T-helper 1 cell treated with Interleukin-12 subunit alpha and Interleukin-12 subunit beta and Interleukin-4 antibody, amounts not matched to agents 30 μg/mL and 1 μg/mL, for 36 hours (primary cell): ENCODE measurements at regions not wholly inside any gene's neighbourhood (a gene's known extent, or its start where the extent isn't known, plus 50 kb on each side); places are given as distances from the start of the nearest gene placed in this dataset.

Experiments used
- H3K27ac Mint-ChIP-seq: one replicate; pipeline ENCODE4 v1.8.0; 2021; ENCODE audit warnings: mild to moderate bottlenecking, mixed read lengths
- H3K27me3 Mint-ChIP-seq: one replicate; pipeline ENCODE4 v1.8.0; 2021; ENCODE audit warnings: low read depth, mixed read lengths
- H3K36me3 Mint-ChIP-seq: one replicate; pipeline ENCODE4 v1.8.0; 2021; ENCODE audit warnings: low read depth, mixed read lengths
- H3K4me1 Mint-ChIP-seq: one replicate; pipeline ENCODE4 v1.8.0; 2021; ENCODE audit warnings: low read depth, mixed read lengths
- H3K4me3 Mint-ChIP-seq: one replicate; pipeline ENCODE4 v1.8.0; 2021; ENCODE audit warnings: mild to moderate bottlenecking, moderate library complexity, mixed read lengths
- H3K9me3 Mint-ChIP-seq: one replicate; pipeline ENCODE4 v1.8.0; 2021; ENCODE audit warnings: mixed read lengths

DNA sequence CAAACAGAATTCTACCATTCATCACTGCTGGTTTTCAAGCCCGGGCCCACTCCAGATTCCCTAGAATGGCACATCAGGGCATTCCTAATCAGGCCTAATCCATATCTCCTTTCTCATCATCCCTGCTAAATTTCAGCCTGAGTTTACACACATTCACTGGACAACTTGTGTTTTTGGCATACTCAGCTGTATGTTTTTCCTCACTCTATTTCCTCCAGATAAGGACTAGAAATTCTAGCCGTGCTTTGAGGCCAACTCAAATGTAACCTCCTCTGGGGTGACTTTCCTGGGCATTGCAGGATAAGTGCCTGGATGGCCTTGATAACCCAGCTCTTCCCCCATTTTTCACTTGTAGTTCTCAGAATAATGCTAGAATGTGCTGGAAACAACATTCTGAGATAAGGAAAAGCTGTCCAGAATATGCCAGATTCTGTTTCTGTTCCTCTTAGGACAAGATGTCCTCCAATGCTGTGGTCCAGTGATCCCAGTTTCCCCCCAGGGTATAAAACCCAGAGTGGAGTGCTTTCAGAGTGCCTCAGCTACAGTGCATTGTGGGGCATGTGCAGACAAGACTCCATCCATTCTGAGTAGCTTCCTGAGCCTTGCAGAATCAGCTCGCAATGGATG, 66.9 kb upstream of the CLDN10 start:
- Mint-ChIP-seq H3K27me3 (no peaks in the 10 kb centered on the region), H3K4me3 (no peak overlapping the region), H3K9me3 (peaks cover 8% of the 10 kb centered on the region), H3K36me3 (no peaks in the 10 kb centered on the region), H3K27ac (no peak overlapping the region), H3K4me1 (no peaks in the 10 kb centered on the region)

DNA sequence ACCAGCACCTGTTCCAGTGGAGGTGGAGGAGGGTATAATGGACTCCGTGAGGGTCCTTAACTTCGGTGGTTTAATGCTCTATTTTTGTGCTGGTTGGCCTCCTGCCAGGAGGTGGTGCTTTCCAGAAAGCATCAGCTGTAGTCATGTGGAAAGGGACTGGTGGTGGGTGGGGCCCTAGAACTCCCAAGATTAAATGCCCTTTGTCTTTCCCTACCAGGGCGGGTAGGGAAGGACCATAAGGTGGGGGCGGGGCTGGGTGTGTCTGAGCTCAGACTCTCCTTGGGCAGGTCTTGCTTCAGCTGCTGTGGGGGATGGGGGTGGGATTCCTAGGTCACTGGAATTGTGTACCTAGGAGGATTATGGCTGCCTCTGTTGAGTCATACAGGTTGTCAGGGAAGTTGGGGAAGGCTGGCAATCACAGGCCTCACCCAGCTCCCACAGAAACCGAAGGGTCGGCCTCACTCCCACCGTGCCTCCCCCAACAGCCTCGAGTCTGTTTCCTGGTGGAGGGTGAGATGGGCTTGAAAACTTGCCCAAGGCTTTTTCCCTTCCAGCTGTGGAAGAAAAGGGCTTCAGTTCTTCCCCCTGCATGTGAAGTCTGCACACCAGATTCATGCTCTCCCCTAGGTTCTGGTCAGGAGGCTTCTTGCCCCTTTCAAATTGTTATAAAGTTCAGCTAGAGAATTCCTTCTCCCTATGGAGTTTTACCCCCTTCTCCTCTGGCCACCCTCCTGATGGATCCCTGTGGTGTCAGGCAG, 60.3 kb upstream of the CLDN10 start:
- no peaks in the 10 kb centered on the region for H3K4me1 Mint-ChIP-seq
- no peaks in the 10 kb centered on the region for H3K36me3 Mint-ChIP-seq
- no peak overlapping the region for H3K4me3 Mint-ChIP-seq
- H3K27me3 Mint-ChIP-seq, result no peaks in the 10 kb centered on the region
- no peak overlapping the region for H3K27ac Mint-ChIP-seq
- peaks cover 9% of the 10 kb centered on the region for H3K9me3 Mint-ChIP-seq

DNA sequence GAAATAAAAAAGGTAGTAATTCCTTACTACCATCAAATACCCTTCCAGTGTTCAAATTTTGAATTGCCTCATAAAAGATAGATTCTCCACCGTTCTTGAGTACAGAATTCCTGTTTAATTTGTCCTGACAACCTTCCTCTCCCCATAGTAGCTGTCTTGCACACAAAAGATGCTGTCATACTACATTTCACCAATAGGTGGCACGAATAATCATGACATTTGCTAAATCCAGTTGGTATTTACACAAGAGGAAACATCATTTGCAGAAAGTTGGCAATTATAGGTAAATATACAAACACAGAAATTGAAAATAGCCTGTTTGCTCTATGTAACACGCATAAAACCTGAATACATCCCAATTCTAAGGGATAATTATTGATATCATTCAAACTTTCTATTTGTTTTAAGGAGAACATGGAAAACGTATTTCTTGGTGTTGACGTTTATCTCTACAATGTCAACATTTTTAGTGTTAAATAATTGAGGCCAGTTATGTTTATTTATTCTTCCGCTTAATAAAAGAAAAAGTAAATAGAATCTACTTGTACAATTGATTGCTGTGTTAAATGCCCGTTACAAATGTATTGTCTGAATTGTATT, 58.3 kb upstream of the CLDN10 start:
- H3K27me3 Mint-ChIP-seq, result no peaks in the 10 kb centered on the region
- H3K4me3 Mint-ChIP-seq, result no peak overlapping the region
- H3K4me1 Mint-ChIP-seq, result no peaks in the 10 kb centered on the region
- H3K27ac Mint-ChIP-seq, result no peak overlapping the region
- H3K36me3 Mint-ChIP-seq, result no peaks in the 10 kb centered on the region
- peaks cover 9% of the 10 kb centered on the region for H3K9me3 Mint-ChIP-seq

DNA sequence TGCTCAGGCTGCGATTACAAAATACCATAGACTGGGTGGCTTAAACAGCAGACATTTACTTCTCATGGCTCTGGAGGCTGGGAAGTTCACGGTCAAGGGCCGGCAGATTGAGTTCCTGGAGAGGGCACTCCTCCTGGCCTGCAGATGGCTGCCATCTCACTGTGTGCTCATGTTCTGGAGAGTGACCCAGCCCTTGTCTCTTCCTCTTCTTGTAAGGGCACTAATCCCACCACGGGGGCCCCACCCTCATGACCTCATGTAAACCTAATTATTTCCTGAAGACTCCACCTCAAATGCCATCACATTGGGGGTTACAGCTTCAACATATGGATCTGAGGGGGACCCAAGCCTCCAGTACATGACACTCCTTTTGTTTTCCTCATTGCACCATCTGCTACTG, 56.0 kb upstream of the CLDN10 start:
- no peaks in the 10 kb centered on the region for H3K36me3 Mint-ChIP-seq
- no peaks in the 10 kb centered on the region for H3K4me1 Mint-ChIP-seq
- H3K27me3 Mint-ChIP-seq, result peaks cover 5% of the 10 kb centered on the region
- no peak overlapping the region for H3K4me3 Mint-ChIP-seq
- H3K9me3 Mint-ChIP-seq, result no peaks in the 10 kb centered on the region
- no peak overlapping the region for H3K27ac Mint-ChIP-seq

DNA sequence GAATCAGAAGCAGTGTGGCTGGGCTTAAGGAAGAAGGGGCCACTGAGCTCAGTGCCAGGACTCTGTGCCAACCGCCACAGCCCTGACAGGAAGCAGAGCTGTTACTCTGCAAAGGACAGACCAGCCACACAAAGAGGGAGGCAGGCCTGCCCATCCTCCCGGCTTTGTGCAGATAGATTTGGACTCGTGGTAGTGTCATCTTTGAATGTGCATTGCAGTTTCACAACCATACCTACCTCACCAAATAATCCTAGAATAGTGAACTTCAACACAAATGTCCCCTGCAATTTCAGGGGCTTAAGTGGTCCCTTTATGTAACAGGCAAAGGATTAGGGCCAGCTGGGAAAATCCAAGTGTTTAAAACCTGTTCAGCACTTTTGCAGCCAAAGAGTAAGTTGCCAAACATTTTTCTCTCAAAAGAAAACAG, 55.1 kb upstream of the CLDN10 start:
- Mint-ChIP-seq H3K4me3 (no peak overlapping the region), H3K4me1 (no peaks in the 10 kb centered on the region), H3K9me3 (no peaks in the 10 kb centered on the region), H3K27ac (no peak overlapping the region), H3K36me3 (no peaks in the 10 kb centered on the region), H3K27me3 (peaks cover 5% of the 10 kb centered on the region)

DNA sequence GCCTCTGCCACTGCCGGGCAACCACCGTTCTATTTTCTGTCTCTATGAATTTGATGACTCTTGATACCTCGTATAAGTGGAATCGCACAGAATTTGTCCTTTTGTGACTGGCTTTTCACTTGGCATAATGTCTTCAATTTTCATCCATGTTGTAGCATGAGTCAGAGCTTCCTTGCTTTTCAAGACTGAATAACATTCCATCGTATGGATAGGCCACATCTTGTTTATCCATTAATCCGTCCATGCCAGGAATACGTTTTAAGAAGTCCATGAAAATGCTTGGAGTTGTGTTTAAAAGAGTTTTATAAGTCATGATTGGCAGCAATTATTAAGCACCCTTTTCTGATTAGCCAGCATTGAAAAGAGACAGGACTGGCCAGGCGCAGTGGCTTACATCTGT, 53.6 kb upstream of the CLDN10 start:
- no peaks in the 10 kb centered on the region for H3K36me3 Mint-ChIP-seq
- H3K4me1 Mint-ChIP-seq, result no peaks in the 10 kb centered on the region
- peaks cover 5% of the 10 kb centered on the region for H3K27me3 Mint-ChIP-seq

DNA sequence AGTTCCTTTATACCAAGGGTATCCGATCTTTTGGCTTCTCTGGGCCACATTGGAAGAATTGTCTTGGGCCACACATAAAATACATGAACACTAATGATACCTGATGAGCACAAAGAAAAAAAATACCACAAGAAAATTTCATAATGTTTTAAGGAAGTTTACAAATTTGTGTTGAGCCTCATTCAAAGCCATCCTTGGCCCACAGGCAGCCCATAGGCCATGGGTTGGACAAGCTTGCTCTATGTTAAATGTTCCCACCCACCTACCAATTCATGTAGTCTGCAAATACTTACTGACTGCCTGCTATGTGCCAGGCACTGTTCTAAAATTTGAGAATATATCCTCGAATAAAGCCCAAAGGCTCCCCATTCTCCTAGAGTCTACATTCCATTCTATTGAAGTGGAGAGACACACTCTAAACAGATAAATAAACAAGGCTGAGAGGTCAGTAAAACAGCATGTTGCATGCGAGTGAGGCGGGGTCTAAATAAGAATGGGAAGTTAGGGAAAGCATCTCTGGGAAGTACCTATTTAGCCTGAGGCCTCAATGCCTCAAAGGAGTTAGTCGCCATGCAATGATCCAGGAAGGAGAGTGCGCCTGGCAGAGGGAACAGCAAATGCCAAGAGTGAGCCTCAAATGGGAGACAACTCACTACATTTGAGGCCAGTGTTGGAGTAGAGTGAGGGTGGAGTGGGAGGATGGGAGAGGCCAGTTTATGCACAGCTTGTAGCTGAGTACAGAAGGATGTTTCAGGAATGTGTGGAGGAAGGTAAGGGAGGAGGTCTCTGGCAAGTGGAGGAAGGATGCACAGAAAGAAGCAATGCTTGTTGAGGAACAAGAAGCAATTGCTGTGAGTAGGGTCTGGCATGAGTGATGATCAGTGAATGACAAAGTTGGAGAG, 52.5 kb upstream of the CLDN10 start:
- H3K27ac Mint-ChIP-seq, result no peak overlapping the region
- peaks cover 5% of the 10 kb centered on the region for H3K27me3 Mint-ChIP-seq
- no peaks in the 10 kb centered on the region for H3K36me3 Mint-ChIP-seq
- H3K4me1 Mint-ChIP-seq, result no peaks in the 10 kb centered on the region
- no peaks in the 10 kb centered on the region for H3K9me3 Mint-ChIP-seq
- H3K4me3 Mint-ChIP-seq, result no peak overlapping the region

More for the DNA sequence above, 53.6 kb upstream of the CLDN10 start:
- Mint-ChIP-seq H3K4me3 (no peak overlapping the region), H3K9me3 (no peaks in the 10 kb centered on the region), H3K27ac (no peak overlapping the region)

DNA sequence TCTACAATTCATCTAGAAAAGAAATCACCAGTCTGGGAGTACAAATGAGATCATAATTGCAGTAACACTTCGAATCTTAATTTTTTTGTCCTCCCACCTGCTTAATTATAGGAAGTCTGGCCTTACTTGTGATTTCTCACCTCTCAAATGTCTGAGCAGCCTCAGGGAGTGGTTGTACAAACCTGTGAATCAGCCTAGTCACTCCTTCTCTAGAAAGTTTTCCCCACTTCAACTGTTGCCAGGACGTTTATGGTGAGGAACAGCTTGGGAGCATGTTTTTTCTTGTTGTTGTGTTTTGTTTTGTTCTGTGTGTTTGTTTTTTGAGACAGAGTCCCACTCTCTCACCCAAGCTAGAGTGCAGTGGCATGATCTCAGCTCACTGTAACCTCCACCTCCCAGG, 50.3 kb upstream of the CLDN10 start:
- Mint-ChIP-seq H3K27ac (no peak overlapping the region), H3K4me3 (no peak overlapping the region), H3K27me3 (peaks cover 5% of the 10 kb centered on the region), H3K9me3 (no peaks in the 10 kb centered on the region), H3K4me1 (no peaks in the 10 kb centered on the region), H3K36me3 (no peaks in the 10 kb centered on the region)
